Caki2 (cell line): ENCODE measurements at regions not wholly inside any gene's neighbourhood (a gene's known extent, or its start where the extent isn't known, plus 50 kb on each side); places are given as distances from the start of the nearest gene placed in this dataset.
"Not testable (repeated sequence)": the region's sequence is repeated elsewhere in the genome, so short reads cannot be mapped to it uniquely, and the experiment has no call there.

ENCODE experiments used
- DNase-seq: peaks from one replicate; pipeline ENCODE4 v3.0.0-alpha.2; 2015; ENCODE audit warnings: low read depth
- in situ Hi-C: cut with HindIII; loops from 2 replicates; pipeline ENCODE4 v1.10.0; 2016; ENCODE audit warnings: low sequenced_read_pairs, low pct_unique_long_range_greater_than_20kb, mixed read lengths

- no peak for DNase-seq
- in situ Hi-C loops: no loop called here
Measured at GRCh38 chr2:111618978-111619902, 264.8 kb downstream of the ANAPC1 start.

- in situ Hi-C loops: no loop called here
- DNase-seq: no peak
Measured at GRCh38 chr2:111620281-111620680, 263.7 kb downstream of the ANAPC1 start.

GRCh38 chr2:111622859-111623258 lies 261.1 kb downstream of the ANAPC1 start:
- DNase-seq: no peak
- in situ Hi-C loops: no loop called here

- no peak for DNase-seq
- in situ Hi-C loops: no loop called here
Measured at GRCh38 chr2:111623380-111623779, 260.6 kb downstream of the ANAPC1 start.

- in situ Hi-C loops: no loop called here
- no peak for DNase-seq
Measured at GRCh38 chr2:111624411-111625156, 259.4 kb downstream of the ANAPC1 start.

DNA sequence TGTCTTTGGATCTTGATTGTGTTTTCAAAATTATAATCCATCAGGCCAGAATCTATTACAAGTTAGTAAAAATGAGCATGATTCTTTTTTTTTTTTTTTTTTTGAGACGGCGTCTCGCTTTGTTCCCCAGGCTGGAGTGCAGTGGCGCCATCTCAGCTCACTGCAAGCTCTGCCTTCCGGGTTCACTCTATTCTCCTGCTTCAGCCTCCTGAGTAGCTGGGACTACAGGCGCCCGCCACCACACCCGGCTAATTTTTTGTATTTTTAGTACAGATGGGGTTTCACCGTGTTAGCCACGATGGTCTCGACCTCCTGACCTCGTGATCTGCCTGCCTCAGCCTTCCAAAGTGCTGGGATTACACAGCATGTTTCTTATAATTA lies 258.8 kb downstream of the ANAPC1 start:
- DNase-seq, in situ Hi-C loops: not testable (repeated sequence)

- in situ Hi-C loops: no loop called here
- no peak for DNase-seq
Measured at GRCh38 chr2:111626037-111626864, 257.7 kb downstream of the ANAPC1 start.

- in situ Hi-C loops: no loop called here
Measured at GRCh38 chr2:111626865-111627163, 257.2 kb downstream of the ANAPC1 start.

DNA sequence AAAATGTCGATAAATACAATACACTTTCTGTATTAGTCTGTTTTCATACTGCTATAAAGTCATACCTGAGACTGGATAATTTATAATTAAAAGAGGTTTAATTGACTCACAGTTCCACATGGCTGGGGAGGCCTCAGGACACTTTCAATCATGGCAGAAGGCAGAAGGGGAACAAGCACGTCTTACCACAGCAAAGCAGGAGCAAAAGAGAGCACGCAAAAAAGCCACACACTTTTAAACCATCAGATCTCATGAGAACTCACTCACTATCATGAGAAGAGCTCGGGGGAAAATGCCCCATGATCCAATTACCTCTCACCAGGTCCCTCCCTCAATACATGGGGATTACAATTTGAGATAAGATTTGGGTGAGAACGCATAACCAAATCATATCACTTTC lies 256.7 kb downstream of the ANAPC1 start:
- in situ Hi-C loops: no loop called here

More at GRCh38 chr2:111626865-111627163, 257.2 kb downstream of the ANAPC1 start:
- no peak for DNase-seq

DNA sequence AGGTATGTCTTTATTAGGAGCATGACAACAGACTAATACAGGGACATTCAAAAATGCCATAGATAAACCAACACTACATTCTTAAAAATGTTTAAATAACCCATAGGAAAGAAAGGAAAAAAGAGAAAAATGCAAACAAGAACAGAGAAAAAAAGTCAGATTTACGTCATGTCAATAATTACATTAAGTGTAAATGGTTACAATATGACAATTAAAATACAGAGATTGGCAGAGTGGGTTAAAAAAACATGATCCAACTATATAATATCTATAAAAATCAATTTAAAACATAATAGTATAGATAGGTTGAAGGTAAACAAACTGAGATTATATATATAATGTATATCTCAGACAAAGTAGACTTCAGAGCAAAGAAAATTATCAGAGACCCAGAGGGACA lies 255.8 kb downstream of the ANAPC1 start:
- DNase-seq: no peak
- in situ Hi-C loops: no loop called here

More for the DNA sequence above, 256.7 kb downstream of the ANAPC1 start:
- no peak for DNase-seq

DNA sequence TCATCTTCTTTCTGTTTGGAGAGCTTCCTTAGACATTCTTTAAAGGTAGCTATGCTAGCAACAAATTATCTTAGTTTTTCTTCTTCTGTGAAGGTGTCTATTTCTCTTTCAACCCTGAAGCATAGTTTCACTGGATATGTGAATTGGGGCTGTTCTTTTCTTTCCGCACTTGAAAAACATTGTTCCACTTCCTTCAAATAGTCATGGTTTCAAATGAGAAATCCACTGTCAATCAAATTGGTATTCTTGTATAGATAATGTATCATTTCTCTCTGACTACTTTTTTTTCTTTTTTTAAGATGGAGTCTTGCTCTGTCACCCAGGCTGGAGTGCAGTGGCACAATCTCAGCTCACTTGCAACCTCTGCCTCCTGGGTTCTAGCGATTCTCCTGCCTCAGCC lies 254.0 kb downstream of the ANAPC1 start:
- no peak for DNase-seq
- in situ Hi-C loops: no loop called here

DNA sequence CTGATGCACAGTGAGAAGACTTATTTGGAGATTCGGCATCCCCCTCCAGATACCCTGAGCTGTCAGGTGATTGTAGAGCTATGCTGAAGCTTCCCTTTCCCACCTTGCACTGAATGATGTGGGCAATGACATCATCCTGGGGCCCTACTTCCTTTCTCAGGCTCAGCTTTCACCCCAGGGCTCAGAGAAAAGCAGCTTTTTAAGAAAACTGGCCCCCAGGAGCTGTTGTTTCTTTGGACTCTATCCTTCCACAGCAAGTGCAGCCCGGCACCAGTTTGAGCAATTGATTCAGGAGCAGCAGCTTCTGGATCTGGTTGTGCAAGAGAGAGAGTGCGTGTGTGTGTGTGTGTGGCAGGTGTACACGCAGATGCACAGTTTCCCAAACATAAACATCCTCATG lies 251.3 kb downstream of the ANAPC1 start:
- in situ Hi-C loops: no loop called here
- no peak for DNase-seq

GRCh38 chr2:111633189-111633588 lies 250.8 kb downstream of the ANAPC1 start:
- in situ Hi-C loops: no loop called here
- DNase-seq: no peak

GRCh38 chr2:111633643-111634042 lies 250.3 kb downstream of the ANAPC1 start:
- DNase-seq: no peak
- in situ Hi-C loops: no loop called here

- in situ Hi-C loops: no loop called here
- no peak for DNase-seq
Measured at GRCh38 chr2:111634050-111634794, 249.8 kb downstream of the ANAPC1 start.

DNA sequence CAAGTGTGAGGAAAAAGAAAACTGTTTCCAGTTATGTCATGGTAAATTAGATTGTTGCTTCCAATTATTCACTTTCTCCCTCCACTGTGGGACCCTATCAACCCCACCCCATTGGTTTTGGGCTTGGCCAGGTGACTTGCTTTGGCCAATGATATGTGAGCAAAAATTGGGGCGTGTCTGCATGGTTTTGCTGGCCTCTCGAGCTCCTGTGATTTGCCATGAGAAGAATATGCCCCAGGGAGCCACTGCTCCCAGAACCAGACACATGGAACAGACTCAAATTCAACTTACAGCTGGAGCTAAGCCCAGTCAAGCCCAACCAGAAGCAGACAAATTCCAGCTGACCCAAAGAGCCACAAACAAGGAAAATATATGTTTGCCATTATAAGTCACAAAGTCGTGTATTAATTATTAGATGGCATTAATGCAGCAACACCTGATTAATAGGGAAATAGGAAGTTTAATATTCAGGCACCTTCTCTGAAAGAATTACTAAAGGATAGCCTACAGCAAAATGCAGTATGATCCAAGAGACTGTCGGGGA lies 248.9 kb downstream of the ANAPC1 start:
- DNase-seq: no peak
- in situ Hi-C loops: no loop called here

DNA sequence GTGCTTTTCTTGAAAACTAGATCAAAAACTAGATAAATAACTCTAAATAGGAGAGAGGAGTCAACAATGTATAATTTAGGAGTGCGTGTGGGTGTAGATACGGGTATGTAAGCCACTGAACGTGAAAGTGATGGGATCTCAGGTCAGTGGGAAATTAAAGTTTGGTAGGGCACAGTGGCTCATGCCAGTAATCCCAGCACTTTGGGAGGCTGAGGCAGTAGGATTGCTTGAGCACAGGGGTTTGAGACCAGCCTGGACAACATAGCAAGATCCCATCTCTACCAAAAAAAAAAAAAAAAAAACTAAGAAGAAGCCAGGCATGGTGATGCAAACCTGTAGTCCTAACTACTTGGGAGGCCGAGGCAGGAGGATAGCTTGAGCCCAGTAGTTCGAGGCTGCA lies 247.1 kb downstream of the ANAPC1 start:
- in situ Hi-C loops: no loop called here
- DNase-seq: no peak

GRCh38 chr2:111638274-111638877 lies 245.6 kb downstream of the ANAPC1 start:
- in situ Hi-C loops: no loop called here
- DNase-seq: no peak
